AG09309 (cell line): ENCODE measurements at regions not wholly inside any gene's neighbourhood (a gene's known extent, or its start where the extent isn't known, plus 50 kb on each side); places are given as distances from the start of the nearest gene placed in this dataset.

ENCODE experiments used
- DNase-seq: peaks from one replicate; pipeline ENCODE4 v3.0.0-alpha.2; 2010; ENCODE audit warnings: low read depth
- H3K4me3 ChIP-seq: 2 replicates; pipeline ENCODE4 v1.5.1; 2011; ENCODE audit warnings: mild to moderate bottlenecking, low read depth, low read length, moderate library complexity; ENCODE audit not compliant: control insufficient read depth
- TF ChIP-seq, protein P1 (sequence below): IDR thresholded peaks from 2 replicates; pipeline ENCODE4 v1.5.1; 2011; ENCODE audit warnings: mild to moderate bottlenecking, low read depth, low read length, inconsistent platforms; ENCODE audit not compliant: insufficient read depth, control insufficient read depth; ENCODE audit errors: missing control alignments

DNA sequence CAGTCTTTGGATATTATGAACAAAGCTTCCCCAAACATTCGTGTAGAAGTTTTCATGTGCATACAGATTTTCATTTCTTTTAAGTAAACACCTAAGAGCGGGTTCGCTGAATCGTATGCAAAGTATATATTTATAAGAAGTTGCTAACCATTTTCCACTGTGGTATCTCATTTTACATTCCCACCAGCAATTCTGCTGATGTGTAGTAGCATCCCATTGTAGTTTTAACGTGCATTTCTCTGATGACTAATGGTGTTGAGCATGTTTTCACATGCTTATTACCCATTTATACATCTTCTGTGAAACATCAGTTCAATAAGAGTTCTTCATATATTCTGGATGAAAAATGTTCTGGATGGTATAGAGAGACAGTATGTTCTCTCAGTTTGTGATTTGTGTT lies 97.4 kb downstream of the IYD start:
- TF ChIP-seq, protein P1, sequence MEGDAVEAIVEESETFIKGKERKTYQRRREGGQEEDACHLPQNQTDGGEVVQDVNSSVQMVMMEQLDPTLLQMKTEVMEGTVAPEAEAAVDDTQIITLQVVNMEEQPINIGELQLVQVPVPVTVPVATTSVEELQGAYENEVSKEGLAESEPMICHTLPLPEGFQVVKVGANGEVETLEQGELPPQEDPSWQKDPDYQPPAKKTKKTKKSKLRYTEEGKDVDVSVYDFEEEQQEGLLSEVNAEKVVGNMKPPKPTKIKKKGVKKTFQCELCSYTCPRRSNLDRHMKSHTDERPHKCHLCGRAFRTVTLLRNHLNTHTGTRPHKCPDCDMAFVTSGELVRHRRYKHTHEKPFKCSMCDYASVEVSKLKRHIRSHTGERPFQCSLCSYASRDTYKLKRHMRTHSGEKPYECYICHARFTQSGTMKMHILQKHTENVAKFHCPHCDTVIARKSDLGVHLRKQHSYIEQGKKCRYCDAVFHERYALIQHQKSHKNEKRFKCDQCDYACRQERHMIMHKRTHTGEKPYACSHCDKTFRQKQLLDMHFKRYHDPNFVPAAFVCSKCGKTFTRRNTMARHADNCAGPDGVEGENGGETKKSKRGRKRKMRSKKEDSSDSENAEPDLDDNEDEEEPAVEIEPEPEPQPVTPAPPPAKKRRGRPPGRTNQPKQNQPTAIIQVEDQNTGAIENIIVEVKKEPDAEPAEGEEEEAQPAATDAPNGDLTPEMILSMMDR, result no peak
- DNase-seq, result no peak
- H3K4me3 ChIP-seq, result no peak overlapping the region

DNA sequence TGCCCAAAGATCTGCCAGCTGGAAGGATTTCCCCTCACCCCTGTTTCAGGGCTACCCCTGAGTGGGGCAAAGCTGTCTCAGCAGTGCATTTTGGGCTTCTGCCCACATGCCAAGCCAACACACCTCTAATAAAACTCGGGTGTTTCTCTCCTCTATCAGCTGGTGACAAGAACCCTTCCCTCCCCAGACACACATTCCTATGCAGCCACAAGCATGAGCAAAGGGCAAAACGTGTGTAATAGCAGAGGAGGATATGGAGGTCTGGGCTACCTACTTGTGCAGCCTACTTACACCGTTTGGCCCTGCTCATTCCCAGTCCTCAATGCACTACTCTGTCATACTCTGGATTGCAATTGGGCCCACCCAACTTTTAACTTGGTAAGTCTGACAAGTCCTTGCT lies 101.3 kb downstream of the IYD start:
- TF ChIP-seq, protein P1, result no peak
- DNase-seq, result no peak
- no peak overlapping the region for H3K4me3 ChIP-seq

DNA sequence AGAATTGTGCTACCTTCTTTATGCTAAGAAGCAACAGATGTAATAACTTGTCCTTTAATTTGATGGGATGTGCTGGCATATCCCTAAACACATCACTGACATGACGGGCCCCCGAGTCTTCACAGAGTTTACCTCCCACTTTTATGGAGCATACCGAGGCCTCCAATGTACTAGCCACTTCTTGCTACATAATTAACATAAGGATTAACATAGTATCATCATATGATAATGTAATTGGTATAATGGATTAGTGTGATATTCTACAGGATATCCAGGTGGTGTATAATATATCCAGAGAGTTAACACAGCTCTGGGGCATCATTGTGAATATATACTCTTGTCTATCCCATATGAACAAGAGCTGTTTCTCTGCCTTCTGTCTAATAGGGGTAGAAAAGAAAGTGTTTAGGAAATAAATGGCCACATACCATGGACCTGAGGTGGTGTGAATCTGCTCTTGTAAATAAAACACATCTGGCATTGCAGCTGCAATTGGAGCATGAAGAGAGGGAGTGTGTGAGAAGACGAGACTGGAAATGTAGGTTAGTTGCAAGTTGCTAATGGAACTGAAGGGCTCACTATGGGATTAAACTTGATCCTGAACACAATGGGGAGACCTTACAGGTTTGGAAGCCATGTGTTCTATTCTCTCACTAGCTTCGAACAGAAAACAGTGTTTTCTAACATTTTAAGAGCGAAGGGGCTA lies 102.3 kb downstream of the IYD start:
- TF ChIP-seq, protein P1, result no peak
- DNase-seq, result no peak
- no peak overlapping the region for H3K4me3 ChIP-seq

DNA sequence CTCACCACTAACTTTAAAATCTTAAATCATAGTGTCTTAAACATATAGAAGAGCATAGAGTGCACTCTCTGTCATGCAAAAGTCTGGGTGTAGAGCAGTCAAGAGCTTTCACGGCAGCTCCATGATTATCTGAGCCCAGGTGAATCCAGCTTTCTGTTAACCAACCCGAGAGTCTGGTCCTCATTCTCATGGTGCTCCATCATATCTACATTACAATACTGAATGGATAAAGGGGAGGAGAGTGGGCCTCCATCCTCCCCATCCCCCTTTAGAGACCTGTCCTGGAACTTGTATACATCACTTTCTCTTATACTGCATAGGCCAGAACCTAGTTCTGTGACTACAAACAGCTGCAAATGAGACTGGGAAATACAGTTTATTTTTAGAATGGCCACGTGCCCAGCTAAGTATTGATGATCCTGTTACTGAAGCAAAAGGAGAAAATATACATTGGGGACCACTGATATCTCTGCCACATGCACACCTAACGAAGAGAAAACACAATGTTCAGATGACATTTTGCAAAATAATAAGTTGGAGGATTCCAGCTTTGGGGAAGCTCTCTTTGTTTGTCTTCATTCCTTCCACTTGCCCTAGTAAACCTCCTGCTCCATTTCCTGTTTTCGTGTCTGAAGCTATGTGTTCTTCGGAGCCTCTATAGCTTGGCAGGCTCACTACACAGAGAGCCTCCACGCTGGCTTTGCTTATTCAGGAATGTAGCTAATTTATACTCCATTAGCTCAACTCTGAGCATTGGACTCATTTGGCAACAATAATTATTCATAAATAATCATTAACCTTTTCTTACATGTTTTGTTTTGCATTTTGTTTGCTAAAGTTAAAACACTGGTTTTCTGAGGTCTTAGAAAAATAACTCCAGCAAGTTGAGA lies 110.1 kb downstream of the IYD start:
- H3K4me3 ChIP-seq, result no peak overlapping the region
- TF ChIP-seq, protein P1, result no peak
- DNase-seq, result no peak

DNA sequence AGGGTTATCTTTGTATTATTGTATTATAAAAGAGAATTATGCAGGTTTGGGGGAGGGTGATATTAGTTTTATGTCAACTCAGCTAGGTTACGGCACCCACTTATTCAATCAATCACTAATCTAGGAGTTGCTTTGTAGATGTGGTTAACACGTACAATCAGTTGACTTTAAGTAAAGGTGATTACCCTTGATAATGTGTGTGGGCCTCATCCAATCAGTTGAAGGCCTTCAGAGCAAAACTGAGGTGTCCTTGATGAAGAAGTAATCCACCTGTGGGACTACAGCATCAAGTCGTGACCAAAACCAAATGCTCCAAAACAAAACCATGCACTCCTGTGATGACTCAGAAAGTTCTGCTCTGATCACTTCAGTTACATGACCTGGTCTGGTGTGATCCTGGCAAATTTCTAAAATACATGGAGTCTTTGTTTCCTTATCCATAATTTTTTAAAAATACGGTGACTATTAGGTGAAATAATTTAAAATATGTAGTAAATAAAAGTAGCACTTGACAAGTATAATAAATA lies 114.1 kb downstream of the IYD start:
- no peak for DNase-seq
- TF ChIP-seq, protein P1, result no peak
- H3K4me3 ChIP-seq, result no peak overlapping the region

DNA sequence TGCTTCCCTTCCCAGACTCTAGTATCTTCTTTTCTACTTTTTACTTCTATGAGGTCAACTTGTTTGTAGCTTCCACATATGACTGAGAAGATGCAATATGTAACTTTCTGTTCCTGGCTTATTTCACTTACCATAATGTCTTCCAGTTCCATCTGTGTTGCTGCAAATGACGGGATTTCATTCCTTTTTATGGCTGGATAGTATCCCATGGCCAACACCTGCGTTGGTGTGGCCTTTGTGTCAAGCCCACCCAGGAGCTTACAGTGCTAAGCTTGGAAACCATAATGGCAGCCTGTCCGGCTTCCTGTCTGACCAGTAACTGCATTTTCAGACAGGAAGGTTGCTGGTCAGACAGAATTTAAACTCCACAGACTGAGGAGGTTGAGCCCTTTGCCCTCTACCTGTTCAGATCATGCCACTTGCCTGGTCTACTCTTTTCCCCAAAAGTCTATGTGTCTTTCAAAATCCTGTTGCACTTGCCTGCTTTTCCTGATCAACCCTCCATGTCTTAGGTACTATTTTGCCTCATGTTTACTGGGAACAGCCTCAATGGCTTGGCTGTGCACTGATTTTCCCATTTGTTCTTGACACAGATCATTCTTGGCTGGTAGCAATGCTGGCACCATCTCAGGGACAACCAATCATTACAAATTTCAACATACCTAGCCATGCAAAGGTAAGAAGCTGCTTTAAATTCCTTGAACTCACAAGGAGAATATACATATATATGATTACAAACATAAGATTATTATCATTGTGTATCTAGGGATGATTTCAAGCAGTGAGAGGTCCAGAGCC lies 114.3 kb upstream of the PLEKHG1 start:
- TF ChIP-seq, protein P1, result no peak
- H3K4me3 ChIP-seq, result no peak overlapping the region
- no peak for DNase-seq
